ENCODE measurements at regions not wholly inside any gene's neighbourhood (a gene's known extent, or its start where the extent isn't known, plus 50 kb on each side); places are given as distances from the start of the nearest gene placed in this dataset.
A peak's percentile ranks its signal among the peaks of the same experiment; 100 is the strongest.
"Not testable (repeated sequence)": the region's sequence is repeated elsewhere in the genome, so short reads cannot be mapped to it uniquely, and the experiment has no call there.

DNA sequence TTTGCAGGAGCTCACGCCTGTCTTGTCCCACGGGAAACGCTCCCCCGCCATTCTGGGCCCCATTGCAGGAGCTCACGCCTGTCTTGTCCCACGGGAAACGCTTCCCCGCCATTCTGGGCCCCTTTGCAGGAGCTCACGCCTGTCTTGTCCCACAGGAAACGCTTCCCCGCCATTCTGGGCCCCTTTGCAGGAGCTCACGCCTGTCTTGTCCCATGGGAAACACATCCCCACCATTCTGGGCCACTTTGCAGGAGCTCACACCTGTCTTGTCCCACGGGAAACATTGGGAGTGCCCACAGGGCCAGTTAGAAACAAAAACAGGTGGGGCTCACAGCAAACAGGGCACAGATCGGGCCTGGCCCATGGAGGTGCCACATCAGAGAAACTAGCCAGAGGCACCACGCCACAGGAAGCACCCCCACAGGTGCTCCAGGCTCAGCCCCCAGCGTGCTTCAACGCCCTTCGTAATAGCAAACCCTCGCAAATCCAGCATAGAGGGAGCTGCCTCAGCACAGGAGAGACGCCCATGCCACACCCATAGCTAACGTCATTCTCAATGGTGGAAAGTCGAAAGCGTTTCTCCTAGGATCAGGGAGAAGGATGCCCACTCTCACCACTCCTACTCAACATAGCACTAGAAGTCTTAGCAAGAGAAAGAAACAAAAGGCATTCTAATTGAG, 218.2 kb upstream of the FRG1 start:
- H3K4me3 ChIP-seq (ENCODE audit: low read length); H3K27ac Mint-ChIP-seq; H3K9me3 Mint-ChIP-seq; H3K36me3 Mint-ChIP-seq; POLR2A ChIA-PET; H3K4me1 ChIP-seq (ENCODE audit: control insufficient read depth in 2 of 2, insufficient read depth in 2 of 2, low read length in 2 of 2); H3K27me3 ChIP-seq (ENCODE audit: control insufficient read depth in 2 of 2, insufficient read depth in 2 of 2, low read length in 2 of 2); H3K27ac ChIP-seq (ENCODE audit: low read depth, low read length); H3K36me3 ChIP-seq (ENCODE audit: control insufficient read depth in 2 of 3, insufficient read depth in 3 of 3, low read length in 3 of 3); H3K4me1 Mint-ChIP-seq; CTCF ChIA-PET; DNase-seq; intact Hi-C loops (cut with micrococcal nuclease); ATAC-seq; H3K9me3 ChIP-seq (ENCODE audit: control insufficient read depth in 2 of 3, low read length in 3 of 3): not testable (repeated sequence)
- Mint-ChIP-seq H3K27me3 (peaks cover 0 to 16% (median 0%) of the 10 kb centered on the region in 5 donors), H3K4me3 (peak overlapping the region in 2 of 10 donors; percentile 33 to 56)

DNA sequence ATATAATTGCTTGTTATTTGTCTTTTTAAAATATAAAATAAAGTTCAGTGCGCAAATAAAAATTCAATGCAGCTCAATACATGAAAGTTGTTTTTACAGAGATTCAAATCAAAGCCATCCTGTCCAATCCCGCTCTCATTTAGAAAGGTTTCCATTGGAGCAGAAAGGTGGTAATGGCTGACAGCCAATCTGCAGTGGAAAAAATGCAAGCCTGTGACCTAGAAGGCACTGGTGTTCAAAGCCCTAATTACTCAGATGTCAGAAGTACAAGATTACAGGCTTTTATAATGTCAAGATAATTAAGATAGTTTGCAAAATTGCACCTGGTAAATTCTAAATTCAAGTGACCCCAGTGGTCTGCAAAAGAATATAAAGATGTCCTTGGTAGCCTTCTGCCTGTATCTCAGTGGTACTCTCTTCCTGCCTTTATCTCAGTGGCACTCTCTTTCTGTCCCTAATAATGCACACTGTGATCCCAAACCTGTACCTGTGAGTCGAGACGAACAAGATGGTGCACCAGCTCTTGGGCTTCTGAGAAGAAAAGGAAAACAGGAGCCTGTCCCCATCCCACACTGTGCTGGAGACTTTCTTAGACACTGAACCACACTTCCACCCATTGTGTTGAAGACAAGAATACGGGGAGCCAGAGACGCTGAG, 212.6 kb upstream of the FRG1 start:
- DNase-seq; ATAC-seq; H3K27me3 Mint-ChIP-seq; H3K27me3 ChIP-seq (ENCODE audit: control insufficient read depth in 2 of 2, insufficient read depth in 2 of 2, low read length in 2 of 2); CTCF ChIA-PET; POLR2A ChIA-PET; H3K36me3 ChIP-seq (ENCODE audit: control insufficient read depth in 2 of 3, insufficient read depth in 3 of 3, low read length in 3 of 3); H3K4me1 ChIP-seq (ENCODE audit: control insufficient read depth in 2 of 2, insufficient read depth in 2 of 2, low read length in 2 of 2); H3K36me3 Mint-ChIP-seq; intact Hi-C loops (cut with micrococcal nuclease); H3K9me3 ChIP-seq (ENCODE audit: control insufficient read depth in 2 of 3, low read length in 3 of 3); H3K4me3 Mint-ChIP-seq; H3K4me3 ChIP-seq (ENCODE audit: low read length); H3K27ac Mint-ChIP-seq; H3K4me1 Mint-ChIP-seq; H3K27ac ChIP-seq (ENCODE audit: low read depth, low read length): not testable (repeated sequence)
- peaks cover 0 to 12% (median 3%) of the 10 kb centered on the region in 11 donors for H3K9me3 Mint-ChIP-seq

DNA sequence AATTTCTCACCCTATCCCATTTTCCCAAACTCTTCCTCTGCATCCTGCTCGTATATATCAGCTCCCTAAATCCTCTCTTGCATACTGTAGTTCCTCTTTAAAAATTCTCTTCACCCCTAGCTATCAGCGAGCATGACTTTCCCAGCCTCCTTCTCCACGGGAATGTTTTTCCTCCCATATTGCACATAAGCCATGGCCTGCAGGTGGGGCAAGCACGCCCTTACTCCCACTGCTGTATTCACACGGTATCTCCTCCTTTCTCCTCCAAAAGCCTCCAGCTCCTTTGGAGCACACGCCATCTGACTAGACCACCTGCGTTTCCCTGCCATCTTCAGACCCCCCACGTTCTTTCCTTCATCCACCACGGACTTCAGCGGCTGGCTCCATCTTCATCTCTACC, 208.7 kb upstream of the FRG1 start:
- POLR2A ChIA-PET; DNase-seq; H3K27ac ChIP-seq (ENCODE audit: low read depth, low read length); CTCF ChIA-PET; H3K36me3 ChIP-seq (ENCODE audit: control insufficient read depth in 2 of 3, insufficient read depth in 3 of 3, low read length in 3 of 3); H3K9me3 ChIP-seq (ENCODE audit: control insufficient read depth in 2 of 3, low read length in 3 of 3); H3K27me3 Mint-ChIP-seq; intact Hi-C loops (cut with micrococcal nuclease); H3K4me1 ChIP-seq (ENCODE audit: control insufficient read depth in 2 of 2, insufficient read depth in 2 of 2, low read length in 2 of 2); H3K27ac Mint-ChIP-seq; H3K27me3 ChIP-seq (ENCODE audit: control insufficient read depth in 2 of 2, insufficient read depth in 2 of 2, low read length in 2 of 2); ATAC-seq; H3K4me3 ChIP-seq (ENCODE audit: low read length); H3K4me1 Mint-ChIP-seq; H3K4me3 Mint-ChIP-seq; H3K36me3 Mint-ChIP-seq: not testable (repeated sequence)
- peaks cover 0 to 14% (median 4%) of the 10 kb centered on the region in 11 donors for H3K9me3 Mint-ChIP-seq

DNA sequence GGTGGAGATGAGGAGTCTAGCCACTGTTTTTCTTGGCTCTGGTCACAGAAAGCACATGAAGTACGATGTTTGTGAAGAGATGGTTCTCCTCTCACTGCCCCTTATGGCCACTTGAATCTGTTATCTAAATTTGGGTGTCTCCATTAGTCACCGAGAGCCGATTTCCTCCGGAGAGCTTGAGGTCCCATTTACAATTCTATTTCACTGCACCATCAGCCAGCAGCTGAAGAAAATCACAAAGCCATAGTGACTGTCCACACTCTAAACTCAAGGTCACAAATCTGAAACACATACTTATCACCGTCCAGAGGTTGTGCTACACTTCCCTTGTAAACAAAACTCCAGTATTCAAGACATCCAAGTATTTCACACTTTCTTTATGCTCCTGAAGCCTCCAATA, 207.2 kb upstream of the FRG1 start:
- CTCF ChIA-PET; POLR2A ChIA-PET; H3K4me1 ChIP-seq (ENCODE audit: control insufficient read depth in 2 of 2, insufficient read depth in 2 of 2, low read length in 2 of 2); H3K9me3 ChIP-seq (ENCODE audit: control insufficient read depth in 2 of 3, low read length in 3 of 3); H3K27ac Mint-ChIP-seq; H3K4me1 Mint-ChIP-seq; DNase-seq; H3K4me3 ChIP-seq (ENCODE audit: low read length); ATAC-seq; H3K4me3 Mint-ChIP-seq; H3K36me3 Mint-ChIP-seq; H3K27me3 ChIP-seq (ENCODE audit: control insufficient read depth in 2 of 2, insufficient read depth in 2 of 2, low read length in 2 of 2); H3K27ac ChIP-seq (ENCODE audit: low read depth, low read length); H3K36me3 ChIP-seq (ENCODE audit: control insufficient read depth in 2 of 3, insufficient read depth in 3 of 3, low read length in 3 of 3); H3K27me3 Mint-ChIP-seq; intact Hi-C loops (cut with micrococcal nuclease): not testable (repeated sequence)
- H3K9me3 Mint-ChIP-seq = peaks cover 0 to 14% (median 6%) of the 10 kb centered on the region in 11 donors

DNA sequence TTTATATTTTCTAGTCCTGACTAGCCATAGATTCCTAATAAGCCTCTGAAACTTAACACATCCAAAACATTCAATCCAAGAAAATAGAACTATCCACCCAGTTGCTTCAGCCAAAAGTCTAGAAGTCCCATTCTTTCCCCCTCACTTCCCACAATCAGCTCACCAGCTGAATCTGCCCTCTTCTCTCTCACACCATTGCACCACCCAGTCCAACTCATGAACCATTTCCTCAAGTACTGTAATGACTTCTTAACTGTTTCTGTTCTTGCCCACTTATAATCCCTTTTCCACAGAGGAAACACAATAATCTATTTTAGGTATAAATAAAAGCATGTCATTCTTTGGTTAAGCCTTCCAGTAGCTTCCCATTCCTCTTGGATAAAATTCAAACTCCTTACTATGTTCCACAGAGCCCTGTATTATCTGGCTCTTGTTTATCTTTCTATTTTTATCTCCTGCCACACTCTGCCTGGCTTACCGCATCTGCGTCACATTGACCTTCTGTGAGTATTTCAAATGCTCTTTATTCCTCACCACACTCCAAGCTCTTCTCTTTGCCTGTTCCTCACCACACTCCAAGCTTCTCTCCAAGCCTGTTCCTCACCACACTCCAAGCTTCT, 205.9 kb upstream of the FRG1 start:
- DNase-seq; H3K4me1 ChIP-seq (ENCODE audit: control insufficient read depth in 2 of 2, insufficient read depth in 2 of 2, low read length in 2 of 2); H3K27me3 Mint-ChIP-seq; H3K4me3 Mint-ChIP-seq; H3K36me3 Mint-ChIP-seq; H3K4me1 Mint-ChIP-seq; H3K9me3 ChIP-seq (ENCODE audit: control insufficient read depth in 2 of 3, low read length in 3 of 3); H3K36me3 ChIP-seq (ENCODE audit: control insufficient read depth in 2 of 3, insufficient read depth in 3 of 3, low read length in 3 of 3); H3K4me3 ChIP-seq (ENCODE audit: low read length); CTCF ChIA-PET; H3K27ac ChIP-seq (ENCODE audit: low read depth, low read length); H3K27me3 ChIP-seq (ENCODE audit: control insufficient read depth in 2 of 2, insufficient read depth in 2 of 2, low read length in 2 of 2); POLR2A ChIA-PET; H3K27ac Mint-ChIP-seq; ATAC-seq; intact Hi-C loops (cut with micrococcal nuclease): not testable (repeated sequence)
- H3K9me3 Mint-ChIP-seq = peaks cover 0 to 14% (median 6%) of the 10 kb centered on the region in 11 donors

DNA sequence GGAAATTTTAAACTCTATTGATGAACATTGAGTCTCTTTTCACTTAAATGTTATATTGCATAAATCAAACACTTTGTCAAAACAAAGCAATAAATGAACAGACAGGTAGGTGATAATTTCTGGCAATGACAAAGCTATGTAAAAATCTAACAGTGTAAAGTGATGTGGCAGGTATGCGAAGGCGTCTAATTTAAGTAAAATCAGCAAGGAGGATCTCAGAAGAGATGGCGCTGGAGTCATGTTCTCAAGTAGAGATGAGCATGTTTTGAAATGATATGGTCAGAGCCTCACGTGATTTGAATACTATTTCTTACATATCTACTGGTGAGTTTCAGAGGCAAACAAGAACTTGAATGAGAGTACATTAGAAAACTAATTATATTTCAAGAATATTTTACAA, 204.0 kb upstream of the FRG1 start:
- H3K27me3 ChIP-seq (ENCODE audit: control insufficient read depth in 2 of 2, insufficient read depth in 2 of 2, low read length in 2 of 2); H3K36me3 Mint-ChIP-seq; H3K4me3 ChIP-seq (ENCODE audit: low read length); H3K36me3 ChIP-seq (ENCODE audit: control insufficient read depth in 2 of 3, insufficient read depth in 3 of 3, low read length in 3 of 3); H3K9me3 ChIP-seq (ENCODE audit: control insufficient read depth in 2 of 3, low read length in 3 of 3); H3K27me3 Mint-ChIP-seq; intact Hi-C loops (cut with micrococcal nuclease); H3K27ac Mint-ChIP-seq; H3K4me1 Mint-ChIP-seq; CTCF ChIA-PET; ATAC-seq; DNase-seq; POLR2A ChIA-PET; H3K4me3 Mint-ChIP-seq; H3K4me1 ChIP-seq (ENCODE audit: control insufficient read depth in 2 of 2, insufficient read depth in 2 of 2, low read length in 2 of 2); H3K27ac ChIP-seq (ENCODE audit: low read depth, low read length): not testable (repeated sequence)
- H3K9me3 Mint-ChIP-seq = peaks cover 4 to 16% (median 8%) of the 10 kb centered on the region in 11 donors

DNA sequence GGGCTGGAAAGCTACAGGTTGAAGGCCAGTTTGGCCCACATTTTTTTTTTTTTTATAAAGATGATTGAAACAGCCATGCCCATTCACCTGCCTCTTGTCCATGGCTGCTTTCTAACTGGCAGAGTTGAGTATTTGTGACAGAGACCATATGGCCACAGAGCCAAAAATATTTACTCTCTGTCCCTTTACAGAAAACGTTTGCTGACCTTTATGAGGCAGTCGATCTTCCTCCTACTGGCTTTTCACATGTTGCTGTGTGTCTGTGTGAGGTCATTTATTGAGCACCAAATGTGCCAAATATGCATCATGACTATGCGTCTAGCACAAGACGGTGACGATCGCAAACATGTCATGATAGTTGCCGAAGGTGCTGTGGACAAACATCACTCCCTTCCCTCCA, 200.6 kb upstream of the FRG1 start:
- H3K27ac ChIP-seq (ENCODE audit: low read depth, low read length); H3K27ac Mint-ChIP-seq; H3K36me3 Mint-ChIP-seq; H3K9me3 ChIP-seq (ENCODE audit: control insufficient read depth in 2 of 3, low read length in 3 of 3); CTCF ChIA-PET; DNase-seq; H3K4me3 ChIP-seq (ENCODE audit: low read length); H3K27me3 Mint-ChIP-seq; H3K27me3 ChIP-seq (ENCODE audit: control insufficient read depth in 2 of 2, insufficient read depth in 2 of 2, low read length in 2 of 2); ATAC-seq; H3K4me1 Mint-ChIP-seq; H3K4me1 ChIP-seq (ENCODE audit: control insufficient read depth in 2 of 2, insufficient read depth in 2 of 2, low read length in 2 of 2); intact Hi-C loops (cut with micrococcal nuclease); POLR2A ChIA-PET; H3K4me3 Mint-ChIP-seq; H3K36me3 ChIP-seq (ENCODE audit: control insufficient read depth in 2 of 3, insufficient read depth in 3 of 3, low read length in 3 of 3): not testable (repeated sequence)
- H3K9me3 Mint-ChIP-seq = peaks cover 0 to 29% (median 8%) of the 10 kb centered on the region in 11 donors
